GM21576 (cell line): ENCODE measurements at regions not wholly inside any gene's neighbourhood (a gene's known extent, or its start where the extent isn't known, plus 50 kb on each side); places are given as distances from the start of the nearest gene placed in this dataset.
"Not testable (repeated sequence)": the region's sequence is repeated elsewhere in the genome, so short reads cannot be mapped to it uniquely, and the experiment has no call there.

ENCODE experiments used
- ATAC-seq: cut with Tn5 transposase; IDR thresholded peaks from one replicate; pipeline ENCODE4 v1.9.1; 2021; ENCODE audit warnings: mild to moderate bottlenecking, moderate library complexity; ENCODE audit not compliant: unreplicated experiment

DNA sequence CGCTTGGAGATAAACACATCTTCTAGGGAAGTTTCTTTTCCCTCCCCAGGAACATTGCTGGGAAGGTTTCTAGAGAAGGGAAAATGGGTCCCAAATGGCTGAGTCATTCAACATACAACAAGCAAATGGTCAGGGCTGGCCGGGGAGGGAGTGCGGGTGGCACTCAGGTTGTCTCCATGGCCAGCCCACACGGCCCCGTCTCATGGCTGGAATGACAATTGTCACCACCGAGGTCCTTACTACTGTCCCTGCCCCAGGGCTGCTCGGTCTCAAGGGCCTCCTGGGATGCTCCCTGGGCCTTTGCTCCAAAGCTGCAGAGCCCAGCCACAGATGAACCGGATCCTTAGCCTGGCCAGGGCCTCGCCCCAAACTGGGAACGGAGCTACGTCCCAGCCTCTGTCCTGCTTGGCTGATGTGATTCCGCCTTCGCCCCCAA, 121.9 kb downstream of the FGF18 start:
- no peak for ATAC-seq

DNA sequence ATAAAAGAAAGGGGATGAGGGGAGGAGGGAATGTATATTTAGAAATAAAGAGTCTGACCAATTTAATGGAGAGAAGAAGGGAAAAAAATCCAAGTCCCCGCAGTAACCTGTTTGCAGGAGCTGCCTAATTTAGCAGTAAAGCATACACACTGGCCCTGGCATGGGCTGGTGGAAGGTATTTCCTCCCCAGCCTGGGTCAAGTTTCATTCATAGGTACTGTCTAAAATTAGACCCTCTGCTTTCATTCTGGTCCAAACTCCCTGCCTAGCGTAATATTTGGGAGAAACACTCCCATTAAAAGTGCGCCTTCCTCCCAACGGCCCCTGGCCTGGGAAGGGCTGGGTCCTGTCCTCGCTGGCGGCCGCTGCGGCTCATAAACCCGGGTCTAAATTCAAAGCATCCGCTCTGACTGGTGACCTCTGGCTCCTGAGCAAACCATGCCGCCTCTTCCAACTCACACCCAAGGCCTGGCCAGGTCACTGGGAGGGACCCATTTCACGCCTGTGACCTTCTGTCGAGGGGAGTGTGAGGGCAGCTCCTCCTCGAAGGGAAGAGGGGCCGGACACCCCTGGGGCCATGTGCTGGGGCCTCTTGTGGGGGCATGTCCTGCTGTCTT, 123.2 kb downstream of the FGF18 start:
- no peak for ATAC-seq

DNA sequence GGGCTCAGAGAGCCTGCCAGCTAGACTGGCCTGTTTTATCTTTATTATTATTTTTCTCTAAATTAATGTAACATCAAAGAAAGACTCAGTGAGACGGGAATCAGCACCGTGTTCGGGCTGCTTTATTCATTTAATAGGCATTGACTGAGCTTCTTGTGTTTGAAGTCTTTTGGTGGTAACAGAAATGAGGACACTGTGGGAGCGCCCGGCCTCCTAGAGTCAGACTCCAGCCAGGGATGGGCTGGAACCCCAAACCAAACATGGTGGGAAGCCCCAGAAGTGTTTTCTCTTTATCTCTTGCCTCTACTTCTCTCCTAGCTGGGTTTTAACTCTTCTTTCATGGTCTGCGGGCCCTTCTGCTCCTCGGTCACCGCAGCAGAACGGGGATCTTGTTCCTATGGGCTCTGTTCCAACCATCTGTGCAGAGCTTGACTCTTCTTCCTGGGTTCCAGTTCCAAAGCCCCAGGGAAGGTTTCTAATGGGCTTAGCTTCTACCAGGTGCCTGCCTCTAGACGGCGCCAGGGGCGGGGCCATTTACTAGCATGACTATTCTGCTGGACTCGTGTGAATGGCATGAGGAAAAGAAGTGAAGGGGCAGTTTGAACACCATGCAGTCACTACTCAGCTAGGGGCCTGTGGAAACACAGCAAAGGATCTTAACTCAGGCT, 123.8 kb downstream of the FGF18 start:
- no peak for ATAC-seq

DNA sequence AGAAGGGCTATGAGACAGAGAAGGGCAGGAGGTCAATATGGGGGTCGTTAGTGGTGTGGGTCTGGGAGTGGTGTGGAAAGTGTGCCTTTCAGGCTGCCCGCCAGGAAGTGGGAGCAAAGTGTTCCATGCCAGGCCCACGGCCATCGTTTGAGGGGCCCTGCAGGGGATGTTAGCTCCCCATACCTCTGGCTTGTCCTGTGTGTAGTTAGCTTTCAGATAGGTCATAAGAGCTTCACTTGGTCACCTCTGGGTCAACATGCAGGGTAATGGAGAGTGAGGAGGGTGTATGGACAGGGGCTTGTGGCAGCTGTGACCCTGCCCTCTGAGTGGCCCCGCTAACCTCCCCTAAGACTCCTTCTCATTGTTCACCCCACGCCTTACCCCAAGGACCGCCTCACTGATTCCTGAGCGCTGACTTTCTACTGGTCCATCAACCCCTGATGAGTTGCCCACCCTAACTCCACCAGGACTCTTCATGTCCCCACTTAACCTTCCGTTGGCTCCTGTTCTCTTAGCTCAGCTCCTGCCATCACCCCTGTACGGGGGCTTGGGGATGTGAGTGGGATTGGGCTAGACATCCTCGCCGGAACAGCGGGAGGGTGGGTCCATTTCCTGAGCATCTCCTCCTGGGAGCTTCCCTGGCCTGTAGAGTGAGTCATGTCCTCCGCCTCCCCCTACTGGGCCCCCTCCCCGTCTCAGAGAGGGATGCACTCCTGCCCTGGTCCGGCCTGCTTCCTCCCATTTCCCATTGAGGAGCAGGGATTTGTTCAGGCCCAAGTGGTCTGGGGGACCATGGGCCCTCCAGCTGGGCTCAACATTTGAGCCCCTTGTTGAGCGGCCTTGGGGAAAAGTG, 125.7 kb downstream of the FGF18 start:
- no peak for ATAC-seq

DNA sequence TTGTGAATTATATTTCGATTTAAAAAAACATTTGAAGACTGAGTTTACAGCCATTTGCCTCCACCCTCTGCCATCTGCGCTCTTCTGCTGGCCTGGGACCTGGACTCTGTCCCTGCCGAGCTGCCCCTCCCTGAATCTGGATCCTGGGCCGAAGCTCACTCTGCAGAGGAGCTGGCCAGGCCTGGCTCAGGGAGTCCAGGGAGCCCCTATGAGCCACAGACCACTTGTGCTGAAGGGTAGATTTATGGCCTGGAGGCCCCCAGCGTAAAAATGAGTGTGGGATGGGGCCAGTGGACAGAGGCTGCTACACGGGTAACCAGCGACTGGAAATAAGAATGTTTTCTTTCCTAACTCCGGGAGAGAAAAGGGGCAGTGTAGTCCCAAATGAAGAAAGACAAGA, 129.8 kb downstream of the FGF18 start:
- no peak for ATAC-seq

DNA sequence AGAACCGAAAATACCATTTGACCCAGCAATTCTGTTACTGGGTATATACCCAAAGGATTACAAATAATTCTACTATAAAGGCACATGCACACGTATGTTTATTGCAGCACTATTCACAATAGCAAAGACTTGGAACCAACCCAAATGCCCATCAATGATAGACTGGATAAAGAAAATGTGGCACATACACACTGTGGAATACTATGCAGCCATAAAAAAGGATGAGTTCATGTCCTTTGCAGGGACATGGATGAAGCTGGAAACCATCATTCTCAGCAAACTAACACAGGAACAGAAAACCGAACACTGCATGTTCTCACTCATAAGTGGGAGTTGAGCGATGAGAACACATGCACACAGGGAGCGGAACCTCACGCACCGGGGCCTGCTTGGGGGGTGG, 134.4 kb downstream of the FGF18 start:
- ATAC-seq = not testable (repeated sequence)

DNA sequence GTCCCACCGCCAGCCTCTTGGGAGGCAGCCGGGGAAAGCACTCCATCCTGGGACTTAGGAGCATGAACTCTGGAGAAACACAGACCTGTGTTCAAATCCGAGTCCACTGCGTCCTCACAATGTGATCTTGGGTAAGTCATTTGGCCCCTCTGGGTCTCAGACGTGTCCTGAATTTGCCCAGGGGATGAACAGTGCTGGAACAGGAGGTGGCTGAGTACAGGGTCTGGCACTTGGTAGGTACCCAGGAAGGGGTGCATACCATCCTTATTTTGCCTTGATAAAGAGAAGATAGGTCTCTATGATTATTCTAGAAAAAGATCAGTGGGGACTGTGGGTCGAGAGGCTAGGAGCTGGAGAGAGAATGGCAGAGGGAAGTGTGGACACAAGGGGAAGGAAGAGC, 135.7 kb downstream of the FGF18 start:
- ATAC-seq = no peak

DNA sequence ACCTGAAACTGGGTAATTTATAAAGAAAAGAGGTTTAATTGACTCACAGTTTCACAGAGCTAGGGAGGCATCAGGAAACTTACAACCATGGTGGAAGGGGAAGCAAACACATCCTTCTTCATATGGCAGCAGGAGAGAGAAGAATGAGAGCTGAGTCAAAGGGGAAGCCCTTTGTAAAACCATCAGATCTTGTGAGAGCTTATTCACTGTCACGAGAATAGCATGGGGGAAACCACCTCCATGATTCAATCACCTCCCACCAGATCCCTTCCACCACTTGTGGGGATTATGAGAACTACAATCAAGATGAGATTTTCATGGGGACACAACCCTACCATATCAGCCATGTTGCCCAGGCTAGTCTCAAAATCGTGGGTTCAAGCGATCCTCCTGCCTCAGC, 143.4 kb downstream of the FGF18 start:
- no peak for ATAC-seq

DNA sequence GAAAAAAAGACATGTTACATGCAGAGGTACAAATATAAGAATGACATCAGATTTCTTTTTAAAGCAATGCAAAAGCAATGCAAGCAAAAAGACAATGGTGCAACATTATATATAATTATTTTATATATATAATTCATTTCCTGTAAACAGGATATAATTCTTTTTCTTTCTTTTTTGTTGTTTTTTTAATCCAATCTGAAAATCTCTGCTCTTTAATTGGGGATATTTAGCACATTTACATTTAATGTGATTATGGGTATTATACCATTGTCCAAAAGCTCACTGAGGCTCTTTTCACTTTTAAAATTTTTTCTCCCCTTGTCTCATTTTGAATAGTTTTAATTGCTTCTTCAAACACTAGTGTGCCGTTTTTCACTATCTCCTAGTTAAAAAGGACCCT, 148.9 kb downstream of the FGF18 start:
- ATAC-seq = no peak

DNA sequence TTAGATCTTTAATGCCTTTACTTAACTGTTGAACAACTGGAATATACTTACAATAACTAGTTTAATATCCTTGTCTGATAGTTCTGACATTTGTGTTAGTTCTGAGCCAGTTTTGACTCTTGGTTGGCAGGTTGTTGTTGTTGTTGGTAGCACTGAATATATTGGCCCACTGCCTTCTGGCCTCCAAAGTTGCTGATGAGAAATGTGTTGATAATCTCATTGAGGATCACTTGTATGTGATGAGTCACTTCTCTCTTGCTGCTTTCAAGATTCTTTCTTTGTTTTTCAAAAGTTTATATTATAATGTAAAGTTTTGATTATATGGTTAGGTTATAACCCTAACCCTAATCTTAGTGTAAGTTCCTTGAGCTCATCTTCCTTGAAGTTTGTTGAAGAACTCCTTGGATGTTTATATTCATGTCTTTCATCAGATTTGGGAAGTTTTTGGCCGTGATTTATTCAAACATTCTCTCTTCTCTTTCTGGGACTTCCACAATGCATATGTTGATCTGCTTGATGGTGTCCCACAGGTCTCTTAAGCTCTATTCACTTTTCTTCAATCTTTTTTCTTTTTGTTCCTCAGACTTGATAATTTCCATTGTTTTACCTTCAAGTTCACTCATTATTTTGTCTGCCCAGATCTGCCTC, 149.7 kb downstream of the FGF18 start:
- no peak for ATAC-seq

DNA sequence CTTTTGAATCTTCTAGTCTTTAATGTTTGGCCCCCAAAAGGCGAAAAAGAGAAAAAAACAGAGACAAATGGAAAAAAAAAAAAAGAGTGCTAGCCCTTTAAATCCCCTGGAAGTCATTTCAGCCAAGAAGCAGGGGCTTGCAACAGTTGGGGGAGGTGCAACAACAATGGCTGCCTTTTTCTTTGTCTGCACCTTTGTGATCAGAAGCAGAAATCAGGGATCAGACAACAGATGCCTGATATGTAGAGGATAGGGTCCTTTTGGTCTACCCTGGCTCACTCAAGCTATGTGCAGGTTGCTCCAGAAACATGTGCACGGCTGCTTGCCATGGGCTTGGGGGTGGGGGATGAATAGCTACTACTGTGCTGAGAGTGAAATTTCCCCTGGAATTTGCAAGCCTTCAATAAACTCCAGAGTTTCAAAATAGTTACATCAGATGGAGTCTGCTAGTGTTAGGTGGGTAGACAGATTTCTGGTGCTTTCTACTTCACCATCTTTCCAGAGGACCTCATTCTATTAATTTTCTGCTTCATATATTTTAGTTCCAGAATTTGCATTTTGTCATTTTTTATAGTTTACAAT, 150.9 kb downstream of the FGF18 start:
- ATAC-seq = no peak

DNA sequence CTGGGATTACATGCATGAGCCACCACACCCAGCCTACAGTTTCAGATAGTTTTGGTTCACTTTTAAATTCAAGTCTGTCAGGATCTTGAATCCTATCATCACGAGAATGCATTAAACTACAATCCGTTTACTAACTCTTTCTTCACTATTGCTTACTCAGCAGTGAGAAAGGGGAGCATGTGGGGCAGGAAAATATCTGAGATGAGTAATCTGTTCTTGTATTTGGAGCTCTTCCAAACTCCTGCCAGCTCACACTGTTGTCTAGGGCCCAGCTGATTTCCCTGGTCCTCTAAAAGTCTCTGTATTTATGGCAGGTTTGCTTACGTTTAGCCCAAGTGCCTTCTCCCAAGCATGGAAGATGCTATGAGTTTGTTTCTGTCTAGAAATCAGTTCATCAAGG, 152.2 kb downstream of the FGF18 start:
- ATAC-seq = no peak

DNA sequence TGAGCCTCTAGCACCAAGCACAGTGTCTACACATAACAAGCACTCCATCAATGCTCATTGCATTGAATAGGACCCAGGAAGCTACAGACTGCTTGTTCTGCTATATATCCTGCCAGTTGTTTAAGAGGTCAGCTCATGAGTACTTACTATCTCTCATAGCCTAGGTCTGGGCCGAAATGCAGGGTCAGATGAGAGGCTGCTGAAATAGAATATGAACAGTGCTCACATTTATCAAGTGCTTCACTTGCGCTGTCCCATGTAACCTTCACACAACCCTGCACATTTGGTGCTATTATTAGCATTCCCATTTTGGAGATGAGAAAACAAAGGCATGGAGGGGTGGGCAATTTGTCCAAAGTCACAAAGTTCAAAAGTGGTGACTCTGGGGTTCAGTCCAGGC, 153.6 kb downstream of the FGF18 start:
- ATAC-seq = no peak

DNA sequence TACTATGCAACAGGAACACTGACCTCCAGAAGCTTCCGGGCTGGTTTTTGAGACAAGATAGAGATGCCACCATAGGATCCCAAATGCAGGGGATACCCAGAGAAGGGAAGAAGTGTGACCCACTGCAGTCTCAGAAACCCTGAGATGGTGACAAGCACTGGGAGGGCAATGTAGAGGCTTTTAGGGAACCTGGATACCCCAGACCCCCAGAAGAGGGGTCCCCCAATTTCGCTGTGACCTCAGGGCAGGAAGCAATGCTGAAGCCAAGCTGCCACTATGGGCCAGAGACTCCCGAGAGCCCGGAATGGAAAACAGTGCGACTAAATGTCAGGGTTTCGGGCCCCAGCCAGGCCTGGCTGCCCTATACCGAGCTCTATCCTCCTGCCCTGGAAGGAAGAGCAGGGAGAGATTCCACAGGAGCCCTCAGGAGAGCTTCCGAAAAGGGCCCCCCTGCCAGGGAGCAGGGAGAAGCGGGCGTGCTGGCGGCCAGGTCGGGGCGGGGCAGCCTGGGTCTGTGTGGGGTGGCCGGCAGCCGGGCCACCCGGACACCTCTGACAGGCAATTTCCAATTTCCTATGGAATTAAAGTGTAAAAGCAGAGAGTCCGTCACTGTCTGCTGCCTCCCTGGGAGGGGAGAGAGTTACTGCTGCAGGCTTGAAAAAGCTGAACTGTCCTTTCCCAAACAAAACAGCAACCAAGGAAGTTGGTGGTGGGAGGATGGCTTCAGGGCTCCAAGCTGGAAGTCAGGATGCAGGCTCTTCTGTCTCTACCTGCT, 154.2 kb downstream of the FGF18 start:
- no peak for ATAC-seq

DNA sequence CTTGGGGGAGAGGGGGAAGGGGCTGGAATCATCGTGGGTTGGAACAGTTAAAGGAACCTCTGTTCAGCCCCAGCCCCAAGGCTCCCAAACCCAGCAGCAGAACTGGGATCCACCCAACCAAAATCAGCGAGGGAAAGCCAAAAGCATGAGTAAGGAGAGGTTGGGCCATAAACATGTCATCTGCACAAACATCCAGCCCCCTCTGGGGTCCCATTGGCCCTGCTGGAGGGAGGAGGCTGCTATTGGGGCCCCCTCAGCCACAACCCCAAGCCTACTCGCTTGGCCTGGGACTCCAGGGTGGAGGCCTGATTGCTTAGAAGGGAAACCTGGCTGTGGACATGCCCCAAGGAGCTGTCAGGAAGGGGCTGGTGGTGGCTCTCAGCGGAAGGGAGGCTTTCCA, 154.9 kb downstream of the FGF18 start:
- ATAC-seq = no peak

DNA sequence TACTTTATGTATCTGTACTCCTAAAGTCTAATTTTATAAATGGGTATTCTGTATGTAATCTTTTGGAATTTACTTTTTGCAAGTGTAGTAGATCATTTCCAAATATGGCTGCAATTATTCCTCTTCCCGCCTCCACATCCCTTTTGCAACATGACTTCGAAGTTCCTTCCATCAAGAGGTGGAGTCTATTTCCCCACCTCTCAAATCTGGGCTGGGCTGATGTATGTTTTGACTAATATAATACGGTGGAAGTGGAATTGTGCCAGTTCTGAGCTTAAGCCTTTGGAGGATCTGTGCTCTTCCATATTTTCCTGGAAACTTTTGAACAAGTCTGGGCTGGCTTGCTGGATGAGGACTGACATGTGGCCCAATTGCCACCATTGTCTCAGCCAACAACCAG, 155.9 kb downstream of the FGF18 start:
- no peak for ATAC-seq

DNA sequence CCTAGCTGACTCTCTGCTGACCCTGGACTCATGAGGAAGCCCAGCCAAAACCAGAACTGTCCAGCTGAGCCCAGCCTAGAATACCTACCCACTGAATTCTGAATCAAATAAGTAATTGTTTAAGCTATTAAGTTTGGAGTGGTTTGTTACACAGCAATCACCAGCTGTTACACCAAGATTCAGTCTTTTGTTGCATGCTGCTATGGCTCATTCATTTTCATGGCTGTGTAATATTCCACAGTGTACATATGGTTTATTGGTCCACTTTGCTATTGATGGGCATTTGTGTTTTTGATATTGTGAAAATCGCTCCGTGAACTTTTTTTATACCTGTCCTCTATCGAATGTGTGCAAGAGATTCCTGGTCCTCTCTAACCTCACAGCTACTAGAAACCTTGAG, 156.4 kb downstream of the FGF18 start:
- ATAC-seq = no peak

DNA sequence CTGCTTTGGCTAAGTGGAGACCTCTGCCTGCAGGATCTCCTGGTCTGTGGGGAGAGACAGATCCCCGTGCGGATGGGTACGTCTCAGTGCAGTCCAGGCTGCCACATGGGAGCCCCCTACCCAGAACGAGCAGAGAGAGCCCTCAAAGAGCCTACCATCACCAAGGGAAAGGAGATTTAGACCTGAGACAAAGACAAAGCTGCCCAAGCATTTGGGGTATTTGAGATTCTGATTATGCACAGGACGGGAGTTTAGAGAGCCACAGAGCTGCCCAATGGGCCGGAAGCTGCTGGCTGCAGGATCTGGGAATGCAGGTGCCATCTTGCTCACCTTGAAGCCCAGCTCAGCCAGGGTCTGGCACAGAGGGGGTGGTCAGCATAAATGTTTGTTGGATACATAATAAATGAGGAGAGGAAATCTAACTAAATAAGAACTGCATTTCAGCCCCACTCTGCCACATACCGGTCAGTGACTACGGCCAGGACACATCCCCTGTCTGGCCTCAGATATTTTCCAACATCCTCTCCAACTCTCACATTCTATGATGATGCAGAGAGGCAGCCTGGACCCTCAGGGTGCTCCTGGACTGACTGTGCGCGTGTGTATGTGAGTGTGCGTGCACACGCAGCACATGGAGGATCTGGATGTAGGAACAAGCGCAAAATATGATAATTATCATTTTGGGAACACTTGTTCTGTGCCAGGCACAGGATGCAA, 157.8 kb downstream of the FGF18 start:
- ATAC-seq = no peak

DNA sequence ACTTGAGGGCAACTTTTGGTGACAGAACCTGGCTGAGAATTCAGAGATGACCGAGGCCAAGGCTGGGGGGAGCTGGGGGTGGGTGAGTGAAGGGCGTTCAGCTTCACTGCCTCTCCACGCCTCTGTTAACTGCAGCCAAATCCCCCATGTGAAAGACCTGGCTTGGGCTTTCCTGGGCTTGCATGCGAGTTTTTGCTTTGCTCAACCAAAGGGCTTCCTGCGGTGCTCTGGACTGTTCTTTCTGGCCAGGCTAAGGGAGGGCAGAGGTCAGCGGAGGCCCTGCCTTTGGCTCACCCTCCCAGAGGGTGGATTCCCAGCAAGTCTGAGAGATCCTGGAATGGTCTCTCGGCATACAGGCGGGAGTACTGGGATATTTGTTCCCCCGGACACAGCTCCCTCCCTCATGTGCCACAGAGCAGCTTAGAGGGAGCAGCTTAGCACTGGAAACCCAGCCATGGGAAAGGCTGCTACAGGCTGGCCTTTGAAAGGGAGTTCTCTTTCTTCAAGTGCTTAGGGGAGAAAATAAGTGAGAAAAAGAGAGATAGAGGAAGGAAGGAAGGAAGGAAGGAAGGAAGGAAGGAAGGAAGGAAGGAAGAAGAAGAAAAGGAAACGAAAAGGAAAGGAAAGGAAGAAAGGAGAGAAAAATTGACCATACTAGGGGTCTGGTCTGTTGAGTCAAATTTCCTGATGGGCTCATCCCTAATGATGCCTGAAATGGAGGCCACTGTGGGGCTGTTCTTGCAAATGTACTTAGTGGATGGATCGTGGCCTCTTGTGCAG, 158.8 kb downstream of the FGF18 start:
- no peak for ATAC-seq
